Skeletal muscle satellite cell (primary cell): ENCODE measurements at regions not wholly inside any gene's neighbourhood (a gene's known extent, or its start where the extent isn't known, plus 50 kb on each side); places are given as distances from the start of the nearest gene placed in this dataset.

Experiments used
- H3K27me3 ChIP-seq: 2 replicates; pipeline ENCODE4 v1.7.0; 2013; ENCODE audit warnings: low read length; ENCODE audit not compliant: control insufficient read depth, insufficient read depth
- H3K36me3 ChIP-seq: 2 replicates; pipeline ENCODE4 v1.7.0; 2013; ENCODE audit warnings: mild to moderate bottlenecking, control low read depth, low read length; ENCODE audit not compliant: insufficient read depth
- H3K4me1 ChIP-seq: 2 replicates; pipeline ENCODE4 v1.7.0; 2013; ENCODE audit warnings: low read length; ENCODE audit not compliant: control insufficient read depth, insufficient read depth
- H3K4me2 ChIP-seq: 2 replicates; pipeline ENCODE4 v1.7.0; 2013; ENCODE audit warnings: mild to moderate bottlenecking, low read length
- H3K4me3 ChIP-seq: 2 replicates; pipeline ENCODE4 v1.7.0; 2013; ENCODE audit warnings: low read length
- H3K9ac ChIP-seq: 2 replicates; pipeline ENCODE4 v1.7.0; 2013; ENCODE audit warnings: mild to moderate bottlenecking, low read depth, low read length, moderate library complexity
- H3K9me3 ChIP-seq: replicated peaks from 2 replicates; pipeline ENCODE4 v1.7.0; 2013; ENCODE audit warnings: mild to moderate bottlenecking, control low read depth, low read length

- Histone ChIP-seq H3K9ac (no peak overlapping the region), H3K4me3 (no peak overlapping the region), H3K4me2 (no peak overlapping the region), H3K9me3 (no peaks in the 10 kb centered on the region), H3K4me1 (no peaks in the 10 kb centered on the region), H3K36me3 (no peaks in the 10 kb centered on the region), H3K27me3 (no peaks in the 10 kb centered on the region)
Measured at GRCh38 chr4:174096999-174097398, 186.5 kb downstream of the FBXO8 start.

- Histone ChIP-seq H3K36me3 (no peaks in the 10 kb centered on the region), H3K4me1 (no peaks in the 10 kb centered on the region), H3K4me2 (no peak overlapping the region), H3K9me3 (no peaks in the 10 kb centered on the region), H3K9ac (no peak overlapping the region), H3K27me3 (no peaks in the 10 kb centered on the region), H3K4me3 (no peak overlapping the region)
Measured at GRCh38 chr4:174096456-174096855, 187.0 kb downstream of the FBXO8 start.

GRCh38 chr4:174091130-174091529, 192.3 kb downstream of the FBXO8 start:
- Histone ChIP-seq H3K9ac (no peak overlapping the region), H3K9me3 (no peaks in the 10 kb centered on the region), H3K4me2 (no peak overlapping the region), H3K4me3 (no peak overlapping the region), H3K27me3 (no peaks in the 10 kb centered on the region), H3K4me1 (no peaks in the 10 kb centered on the region), H3K36me3 (no peaks in the 10 kb centered on the region)

- no peaks in the 10 kb centered on the region for H3K4me1 ChIP-seq
- no peak overlapping the region for H3K4me2 ChIP-seq
- no peak overlapping the region for H3K4me3 ChIP-seq
- no peak overlapping the region for H3K9ac ChIP-seq
- no peaks in the 10 kb centered on the region for H3K27me3 ChIP-seq
- no peaks in the 10 kb centered on the region for H3K9me3 ChIP-seq
- no peaks in the 10 kb centered on the region for H3K36me3 ChIP-seq
Measured at GRCh38 chr4:174089711-174090110, 193.8 kb downstream of the FBXO8 start.

GRCh38 chr4:174088795-174089194, 194.7 kb downstream of the FBXO8 start:
- H3K9ac ChIP-seq: no peak overlapping the region
- no peaks in the 10 kb centered on the region for H3K36me3 ChIP-seq
- H3K4me2 ChIP-seq: no peak overlapping the region
- no peak overlapping the region for H3K4me3 ChIP-seq
- H3K27me3 ChIP-seq: no peaks in the 10 kb centered on the region
- H3K9me3 ChIP-seq: no peaks in the 10 kb centered on the region
- no peaks in the 10 kb centered on the region for H3K4me1 ChIP-seq

GRCh38 chr4:174086829-174087799, 196.4 kb downstream of the FBXO8 start:
- H3K9me3 ChIP-seq: no peaks in the 10 kb centered on the region
- no peak overlapping the region for H3K9ac ChIP-seq
- H3K36me3 ChIP-seq: no peaks in the 10 kb centered on the region
- H3K27me3 ChIP-seq: no peaks in the 10 kb centered on the region
- H3K4me2 ChIP-seq: no peak overlapping the region
- H3K4me1 ChIP-seq: no peaks in the 10 kb centered on the region
- no peak overlapping the region for H3K4me3 ChIP-seq

GRCh38 chr4:174084981-174085380, 198.5 kb downstream of the FBXO8 start:
- no peak overlapping the region for H3K9ac ChIP-seq
- no peaks in the 10 kb centered on the region for H3K36me3 ChIP-seq
- no peak overlapping the region for H3K4me3 ChIP-seq

GRCh38 chr4:174084542-174084941, 198.9 kb downstream of the FBXO8 start:
- Histone ChIP-seq H3K4me1 (no peaks in the 10 kb centered on the region), H3K4me3 (no peak overlapping the region), H3K4me2 (no peak overlapping the region), H3K9me3 (no peaks in the 10 kb centered on the region), H3K9ac (no peak overlapping the region), H3K36me3 (no peaks in the 10 kb centered on the region), H3K27me3 (no peaks in the 10 kb centered on the region)

More at GRCh38 chr4:174084981-174085380, 198.5 kb downstream of the FBXO8 start:
- Histone ChIP-seq H3K27me3 (no peaks in the 10 kb centered on the region), H3K9me3 (no peaks in the 10 kb centered on the region), H3K4me1 (no peaks in the 10 kb centered on the region), H3K4me2 (no peak overlapping the region)

- no peak overlapping the region for H3K4me3 ChIP-seq
- H3K36me3 ChIP-seq: no peaks in the 10 kb centered on the region
- H3K9ac ChIP-seq: no peak overlapping the region
- H3K4me1 ChIP-seq: no peaks in the 10 kb centered on the region
- H3K4me2 ChIP-seq: no peak overlapping the region
- no peaks in the 10 kb centered on the region for H3K27me3 ChIP-seq
- no peaks in the 10 kb centered on the region for H3K9me3 ChIP-seq
Measured at GRCh38 chr4:174080361-174080760, 203.1 kb downstream of the FBXO8 start.

- Histone ChIP-seq H3K27me3 (peaks cover 4% of the 10 kb centered on the region), H3K36me3 (no peaks in the 10 kb centered on the region), H3K9me3 (no peaks in the 10 kb centered on the region), H3K9ac (no peak overlapping the region), H3K4me2 (no peak overlapping the region), H3K4me3 (no peak overlapping the region), H3K4me1 (no peaks in the 10 kb centered on the region)
Measured at GRCh38 chr4:174071595-174071994, 211.9 kb downstream of the FBXO8 start.

GRCh38 chr4:174069848-174070330, 213.6 kb downstream of the FBXO8 start:
- no peak overlapping the region for H3K4me3 ChIP-seq
- no peak overlapping the region for H3K9ac ChIP-seq
- H3K9me3 ChIP-seq: no peaks in the 10 kb centered on the region
- H3K27me3 ChIP-seq: peaks cover 4% of the 10 kb centered on the region
- no peaks in the 10 kb centered on the region for H3K36me3 ChIP-seq
- no peak overlapping the region for H3K4me2 ChIP-seq
- H3K4me1 ChIP-seq: no peaks in the 10 kb centered on the region
